ENCODE measurements at regions not wholly inside any gene's neighbourhood (a gene's known extent, or its start where the extent isn't known, plus 50 kb on each side); places are given as distances from the start of the nearest gene placed in this dataset.

GRCh38 chr15:99511866-99512661 is 53.7 kb upstream of the MEF2A start:
- peak; percentile 40 for DNase-seq (ENCODE audit: low read depth)
- TF ChIP-seq CTCF (conservative IDR thresholded peaks at IDR 0.05; ENCODE audit: low read length) = no peak

GRCh38 chr15:99514306-99514705 is 51.5 kb upstream of the MEF2A start:
- no peak overlapping the region for H3K4me3 ChIP-seq (ENCODE audit: low read length)

More at GRCh38 chr15:99511866-99512661, 53.7 kb upstream of the MEF2A start:
- H3K4me3 ChIP-seq (ENCODE audit: low read length) = peak overlapping the region; percentile 12

More at GRCh38 chr15:99514306-99514705, 51.5 kb upstream of the MEF2A start:
- no peak for TF ChIP-seq CTCF (conservative IDR thresholded peaks at IDR 0.05; ENCODE audit: low read length)
- no peak for DNase-seq (ENCODE audit: low read depth)

Measured in AG10803 (cell line).